ENCODE measurements at regions not wholly inside any gene's neighbourhood (a gene's known extent, or its start where the extent isn't known, plus 50 kb on each side); places are given as distances from the start of the nearest gene placed in this dataset.
A peak's percentile ranks its signal among the peaks of the same experiment; 100 is the strongest.
"Not testable (repeated sequence)": the region's sequence is repeated elsewhere in the genome, so short reads cannot be mapped to it uniquely, and the experiment has no call there.

DNA sequence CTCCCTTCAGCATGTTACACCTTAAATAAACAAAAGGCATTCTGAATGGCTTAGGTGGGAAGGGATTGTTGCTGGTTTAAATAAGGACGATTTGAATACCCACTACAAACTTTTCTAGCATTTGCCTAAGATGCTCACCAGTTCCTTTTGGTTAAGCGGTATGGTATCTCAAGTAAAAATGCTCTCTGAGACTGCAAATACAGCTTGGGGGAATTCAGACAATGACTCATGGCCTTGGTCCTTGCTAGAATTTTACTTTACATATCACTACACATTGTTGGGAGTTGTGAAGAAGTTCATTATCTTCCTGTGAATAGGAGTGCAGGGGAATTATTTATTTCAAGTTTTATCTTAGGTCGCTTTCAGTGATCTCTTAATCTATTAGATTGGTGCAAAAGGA lies 670.7 kb downstream of the UTRN start (continued):
- TF ChIP-seq GABPA (IDR thresholded peaks at IDR 0.05; ENCODE audit: borderline replicate concordance, insufficient read depth, low read length) (no peak), POLR2AphosphoS5 (IDR thresholded peaks at IDR 0.05; ENCODE audit: low read depth, low read length) (no peak), EP300 (IDR thresholded peaks at IDR 0.05; ENCODE audit: borderline replicate concordance in 1 of 2, low read depth in 2 of 2, low read length in 2 of 2) (no peak), YY1 (IDR thresholded peaks at IDR 0.05; ENCODE audit: low read depth, low read length) (no peak), SAP30 (IDR thresholded peaks at IDR 0.05; ENCODE audit: insufficient read depth, insufficient replicate concordance, low read length) (no peak), BRCA1 (IDR thresholded peaks at IDR 0.05; ENCODE audit: low read depth, low read length) (no peak)

DNA sequence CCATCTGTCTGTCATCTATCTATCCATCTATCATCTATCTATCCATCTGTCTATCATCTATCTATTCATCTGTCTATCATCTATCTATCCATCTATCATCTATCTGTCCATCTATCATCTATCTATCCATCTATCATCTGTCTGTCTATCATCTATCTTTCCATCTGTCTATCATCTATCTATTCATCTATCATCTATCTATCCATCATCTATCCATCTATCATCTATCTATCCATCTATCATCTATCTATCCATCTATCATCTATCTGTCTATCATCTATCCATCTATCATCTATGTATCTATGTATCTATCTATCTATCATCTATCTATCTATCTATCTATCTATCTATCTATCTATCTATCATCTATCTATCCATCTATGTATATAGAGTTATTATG lies 671.6 kb downstream of the UTRN start:
- H3K14ac ChIP-seq (ENCODE audit: insufficient read length); H4K91ac ChIP-seq (replicated peaks; ENCODE audit: insufficient read length, low read length); H2BK12ac ChIP-seq (ENCODE audit: low read depth, low read length); H3K79me2 ChIP-seq (ENCODE audit: control insufficient read depth in 1 of 2, insufficient read depth in 2 of 2, low read length in 2 of 2); H2BK120ac ChIP-seq (replicated peaks; ENCODE audit: low read depth, low read length); FAIRE-seq; POLR2A ChIA-PET (ENCODE audit: partially characterized antibody); H3K27me3 ChIP-seq (replicated peaks in 1 of 4; ENCODE audit: control insufficient read depth in 3 of 4, extremely low read depth in 1 of 4, insufficient read depth in 3 of 4, low read length in 3 of 4); H3K9me3 ChIP-seq (ENCODE audit: insufficient read depth in 2 of 2, low read depth in 1 of 2, low read length in 1 of 2); H4K5ac ChIP-seq (ENCODE audit: insufficient read length, low read depth, low read length); H3K36me3 ChIP-seq (ENCODE audit: control insufficient read depth in 2 of 4, insufficient read depth in 4 of 4, low read length in 3 of 4); H2BK20ac ChIP-seq (ENCODE audit: low read length); H2BK5ac ChIP-seq (ENCODE audit: low read depth, low read length); H3K4me2 ChIP-seq (ENCODE audit: insufficient read depth in 1 of 2, low read depth in 2 of 2, low read length in 2 of 2); H3K27ac ChIP-seq (ENCODE audit: low read depth, low read length); DNase-seq (ENCODE audit: low read depth in 1 of 2, low spot score in 2 of 2); H3K4ac ChIP-seq (replicated peaks; ENCODE audit: insufficient read length, low read depth, low read length); H4K8ac ChIP-seq (ENCODE audit: extremely low read depth, insufficient read depth, low read length); H3K9ac ChIP-seq (replicated peaks in 1 of 4; ENCODE audit: extremely low read depth in 1 of 4, low read depth in 3 of 4, low read length in 3 of 4); H3K23ac ChIP-seq (ENCODE audit: insufficient read length); H3K4me3 ChIP-seq (ENCODE audit: extremely low read depth in 1 of 4, insufficient read depth in 2 of 4, low read depth in 3 of 4, low read length in 4 of 4); H2BK15ac ChIP-seq (ENCODE audit: low read length); CTCF ChIA-PET (ENCODE audit: partially characterized antibody); H2AK5ac ChIP-seq (ENCODE audit: low read depth, low read length); H3K18ac ChIP-seq (ENCODE audit: extremely low read depth, low read length); H4K20me1 ChIP-seq (replicated peaks in 1 of 2; ENCODE audit: control insufficient read depth in 1 of 2, insufficient read depth in 2 of 2, low read length in 2 of 2); H3K79me1 ChIP-seq (ENCODE audit: low read depth, low read length); H3K23me2 ChIP-seq (ENCODE audit: low read depth, low read length); H2AFZ ChIP-seq (ENCODE audit: low read length): not testable (repeated sequence)
- Histone ChIP-seq H3K4me1 (replicated peaks in 1 of 4; ENCODE audit: control insufficient read depth in 3 of 4, insufficient read depth in 4 of 4, low read length in 3 of 4) (peaks cover 0 to 13% (median 0%) of the 10 kb centered on the region in 4 experiments; a peak in 3 of 7 replicates), H3K56ac (replicated peaks; ENCODE audit: insufficient read length, low read depth, low read length) (peak overlapping the region; percentile 85)

Measured in H1 (cell line).